ENCODE measurements at regions not wholly inside any gene's neighbourhood (a gene's known extent, or its start where the extent isn't known, plus 50 kb on each side); places are given as distances from the start of the nearest gene placed in this dataset.

DNA sequence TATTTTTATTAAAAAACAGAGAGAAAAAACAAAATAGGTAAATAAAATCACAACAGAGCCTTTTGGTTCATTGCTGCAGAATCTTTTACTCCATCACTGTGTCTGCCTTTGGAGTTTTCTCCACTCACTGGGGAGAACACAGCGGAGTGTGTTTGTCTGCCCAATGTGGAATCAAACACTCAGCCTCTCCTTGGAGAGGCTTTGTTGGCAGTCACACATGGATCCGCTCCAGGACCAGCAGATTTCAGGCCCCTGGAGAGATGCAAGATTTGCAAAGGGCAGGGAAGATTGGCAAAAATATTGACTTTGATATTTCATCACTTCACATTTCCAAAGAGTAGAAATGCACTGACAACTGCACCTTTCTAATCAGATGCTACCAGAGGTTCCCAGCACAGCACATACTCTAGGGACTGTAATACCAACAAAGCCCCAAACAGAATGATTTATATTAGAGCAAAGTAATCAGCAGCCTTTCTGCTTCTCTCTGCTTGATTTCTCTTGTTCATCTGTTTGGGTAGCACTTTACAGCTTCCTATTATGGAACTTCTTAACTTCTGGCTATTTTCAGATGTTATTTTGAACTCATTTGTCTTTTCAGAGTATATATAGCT lies 1898.8 kb upstream of the PIK3C3 start:
- no peak for FAIRE-seq
- no peak for DNase-seq (ENCODE audit: insufficient read length, low spot score)

DNA sequence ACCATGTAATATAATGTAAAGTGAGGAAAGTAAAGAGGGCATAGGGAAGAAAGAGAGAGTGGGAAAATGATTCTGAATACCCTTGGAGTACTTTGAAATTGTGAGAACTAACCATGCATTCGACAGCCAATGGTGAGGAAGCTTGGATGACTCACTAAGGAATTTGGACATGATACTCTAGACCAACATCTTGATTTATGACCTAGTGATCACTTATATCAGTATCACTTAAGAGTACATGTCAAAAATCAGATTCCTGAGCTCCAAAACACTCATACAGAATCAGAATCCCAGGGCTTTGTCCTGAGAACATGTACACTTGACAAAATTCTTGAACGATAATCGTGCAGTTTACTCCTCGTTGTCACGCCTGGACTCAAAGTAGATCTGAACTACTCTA lies 1899.8 kb upstream of the PIK3C3 start:
- FAIRE-seq, result no peak
- no peak for DNase-seq (ENCODE audit: insufficient read length, low spot score)

GRCh38 chr18:40049716-40050115 lies 1905.3 kb upstream of the PIK3C3 start:
- DNase-seq (ENCODE audit: insufficient read length, low spot score), result no peak
- no peak for FAIRE-seq

DNA sequence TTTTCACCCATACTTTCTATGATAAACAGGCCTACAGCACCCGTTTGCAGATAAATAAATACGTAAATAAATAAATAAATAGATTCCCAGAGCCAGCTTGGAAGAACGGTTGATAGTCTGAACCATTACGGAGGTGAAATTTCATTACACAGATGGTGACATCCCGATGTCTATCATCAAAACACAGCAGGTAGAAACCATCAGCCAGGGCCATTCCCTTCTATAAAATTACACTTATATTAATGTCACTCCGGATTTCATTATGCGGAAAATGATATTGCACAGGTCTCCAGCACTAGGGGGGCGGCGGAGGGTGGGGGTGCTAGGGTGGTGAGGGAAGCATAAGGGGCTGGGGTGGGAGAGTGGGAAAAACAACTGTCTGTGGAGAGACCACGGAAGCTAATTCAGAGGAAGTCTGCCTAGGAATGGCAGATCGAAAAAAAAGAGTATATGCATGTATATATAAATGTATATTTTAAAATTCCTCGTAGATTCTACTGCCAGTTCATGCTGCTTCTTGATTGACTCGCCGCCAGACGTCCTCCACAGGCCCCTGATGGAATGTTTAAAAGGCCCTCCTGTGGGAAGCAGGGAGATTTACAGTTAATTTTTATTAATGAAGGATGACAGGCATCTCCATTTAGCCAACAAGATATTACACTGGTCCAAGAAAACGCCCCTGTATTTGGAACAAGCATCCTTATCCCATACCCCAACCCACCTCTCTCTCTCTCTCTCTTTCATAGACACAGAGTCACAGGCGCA lies 1906.0 kb upstream of the PIK3C3 start:
- FAIRE-seq, result no peak
- DNase-seq (ENCODE audit: insufficient read length, low spot score), result no peak

- DNase-seq (ENCODE audit: insufficient read length, low spot score) (no peak), FAIRE-seq (no peak)
Measured at GRCh38 chr18:40048253-40048652, 1906.8 kb upstream of the PIK3C3 start.

DNA sequence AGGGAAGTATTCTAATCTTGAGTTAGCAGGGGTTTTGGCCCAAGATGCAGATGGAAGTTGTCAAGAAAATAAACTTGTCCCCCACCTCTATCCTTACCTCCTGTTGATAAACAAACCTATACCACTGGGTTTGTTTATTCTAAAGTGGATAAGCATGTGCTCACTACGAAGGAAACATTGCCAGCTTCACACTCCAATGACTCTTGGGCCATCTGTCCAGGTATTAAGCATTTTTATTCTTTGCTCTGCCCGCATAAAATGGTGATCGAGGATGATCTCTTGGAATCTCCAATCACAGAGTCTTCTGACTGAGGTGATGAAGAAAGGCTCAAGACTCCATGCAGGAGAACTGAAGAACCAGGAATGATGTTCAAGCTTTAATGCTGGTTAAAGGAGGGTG lies 1908.4 kb upstream of the PIK3C3 start:
- FAIRE-seq (no peak), DNase-seq (ENCODE audit: insufficient read length, low spot score) (no peak)

DNA sequence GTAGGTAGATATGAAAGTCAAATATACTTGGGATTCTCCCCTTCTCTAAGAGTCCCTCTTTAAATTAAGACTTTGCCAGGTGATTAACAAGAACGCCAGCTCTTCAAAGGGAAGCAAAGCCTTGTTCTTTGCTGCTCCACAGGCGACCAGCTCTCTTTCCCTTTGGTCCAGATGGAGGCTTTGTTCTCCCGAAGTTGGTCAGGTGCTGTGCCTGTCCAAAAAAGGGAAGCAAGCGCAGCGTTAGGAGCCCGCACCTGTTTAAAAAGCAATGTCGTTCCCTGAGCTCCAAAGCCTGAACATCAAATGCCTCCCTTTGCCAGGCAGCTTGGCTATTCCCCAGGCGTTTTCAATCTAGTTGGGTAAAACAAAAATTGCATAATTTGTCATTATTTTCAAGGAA lies 1913.1 kb upstream of the PIK3C3 start:
- no peak for DNase-seq (ENCODE audit: insufficient read length, low spot score)

GRCh38 chr18:40040574-40040973 lies 1914.5 kb upstream of the PIK3C3 start:
- DNase-seq (ENCODE audit: insufficient read length, low spot score), result no peak
- no peak for FAIRE-seq

More for the DNA sequence above, 1913.1 kb upstream of the PIK3C3 start:
- FAIRE-seq, result no peak

GRCh38 chr18:40037356-40037755 lies 1917.7 kb upstream of the PIK3C3 start:
- DNase-seq (ENCODE audit: insufficient read length, low spot score) (no peak), FAIRE-seq (no peak)

- DNase-seq (ENCODE audit: insufficient read length, low spot score), result no peak
Measured at GRCh38 chr18:40036861-40037260, 1918.2 kb upstream of the PIK3C3 start.

GRCh38 chr18:40035966-40036365 lies 1919.1 kb upstream of the PIK3C3 start:
- no peak for DNase-seq (ENCODE audit: insufficient read length, low spot score)
- no peak for FAIRE-seq

More at GRCh38 chr18:40036861-40037260, 1918.2 kb upstream of the PIK3C3 start:
- no peak for FAIRE-seq

GRCh38 chr18:40032076-40032475 lies 1923.0 kb upstream of the PIK3C3 start:
- DNase-seq (ENCODE audit: insufficient read length, low spot score) (no peak), FAIRE-seq (no peak)

- FAIRE-seq, result no peak
- DNase-seq (ENCODE audit: insufficient read length, low spot score), result no peak
Measured at GRCh38 chr18:40031435-40031834, 1923.6 kb upstream of the PIK3C3 start.

DNA sequence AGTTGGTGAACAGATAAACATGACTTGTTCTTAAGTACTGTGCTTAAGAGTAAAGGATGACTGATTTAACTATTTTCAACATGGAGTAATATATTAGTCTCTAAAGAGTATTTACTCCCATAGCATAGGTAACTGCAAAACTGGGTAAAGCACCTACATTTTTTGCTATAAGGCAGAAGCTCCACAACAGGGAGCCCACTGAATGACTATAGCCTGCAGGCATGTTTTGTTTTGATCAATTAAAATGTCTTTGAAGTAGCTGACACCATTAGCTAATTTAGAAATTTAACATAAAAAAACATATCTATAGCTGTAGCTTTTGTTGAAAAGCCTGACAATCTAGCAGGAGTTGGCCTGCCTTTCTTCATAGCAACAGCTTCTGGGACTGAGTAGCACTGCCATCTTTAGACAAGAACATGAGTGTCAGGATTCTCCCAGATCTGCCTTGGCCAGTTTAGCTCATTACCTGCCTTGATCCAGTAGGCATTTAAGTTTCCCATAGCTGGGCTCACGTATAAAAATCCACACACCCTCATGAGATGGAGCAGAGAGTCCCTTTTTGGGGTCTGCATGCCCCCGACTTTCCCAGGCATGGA lies 1935.1 kb upstream of the PIK3C3 start:
- DNase-seq (ENCODE audit: insufficient read length, low spot score), result no peak
- FAIRE-seq, result no peak

GRCh38 chr18:40018266-40018665 lies 1936.8 kb upstream of the PIK3C3 start:
- no peak for FAIRE-seq
- no peak for DNase-seq (ENCODE audit: insufficient read length, low spot score)

GRCh38 chr18:40017021-40017420 lies 1938.0 kb upstream of the PIK3C3 start:
- DNase-seq (ENCODE audit: insufficient read length, low spot score) (no peak), FAIRE-seq (no peak)

GRCh38 chr18:40016405-40016804 lies 1938.6 kb upstream of the PIK3C3 start:
- FAIRE-seq (no peak), DNase-seq (ENCODE audit: insufficient read length, low spot score) (no peak)

DNA sequence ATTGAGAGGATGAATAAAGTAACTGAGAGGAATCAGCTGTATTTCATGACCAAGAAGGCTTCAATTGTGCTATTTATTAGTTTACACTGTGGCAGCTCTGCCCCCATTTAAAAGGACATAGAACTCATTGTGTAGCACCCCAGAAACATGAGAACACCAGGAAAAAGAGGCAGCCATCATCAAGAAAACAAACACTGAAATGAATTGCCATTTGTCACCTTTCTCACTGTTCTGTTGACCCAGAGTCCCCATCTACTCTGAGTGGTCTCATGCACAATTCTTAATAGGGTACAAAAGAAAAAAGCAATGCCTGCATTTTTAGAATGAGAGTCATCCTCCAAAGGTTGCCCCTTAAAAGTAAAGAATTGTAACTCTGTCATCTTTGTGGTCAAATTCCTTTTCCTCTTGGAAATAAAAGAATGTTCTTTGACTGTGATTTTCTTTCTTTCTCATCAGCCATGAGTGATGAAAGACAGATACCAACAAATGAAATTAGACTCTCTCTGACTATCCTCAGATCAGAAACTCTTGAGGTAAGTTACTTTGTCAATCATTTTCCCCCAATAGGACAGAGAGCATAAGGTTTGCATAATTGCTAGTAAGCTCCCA lies 1941.9 kb upstream of the PIK3C3 start:
- no peak for FAIRE-seq
- DNase-seq (ENCODE audit: insufficient read length, low spot score), result no peak

GRCh38 chr18:40011201-40011600 lies 1943.8 kb upstream of the PIK3C3 start:
- DNase-seq (ENCODE audit: insufficient read length, low spot score) (no peak), FAIRE-seq (no peak)

DNA sequence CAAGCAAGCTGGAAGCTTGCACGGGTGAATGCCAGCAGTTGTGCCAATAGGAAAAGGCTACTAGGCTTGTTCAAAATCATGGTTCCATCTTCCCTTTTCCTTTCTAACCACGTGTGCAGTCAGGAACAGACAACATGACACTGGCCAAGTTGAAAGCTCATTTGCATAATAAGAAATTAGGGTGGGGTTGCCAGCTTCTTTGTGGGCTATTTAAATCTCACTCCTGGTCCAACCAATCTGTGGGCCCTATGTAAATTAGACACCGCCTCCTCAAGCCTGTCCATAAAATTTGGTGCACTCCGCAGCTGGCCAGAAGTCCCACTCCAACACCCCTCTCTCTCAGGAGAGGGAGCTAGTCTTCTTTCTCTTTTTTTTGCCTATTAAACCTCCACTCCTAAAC lies 1948.4 kb upstream of the PIK3C3 start:
- FAIRE-seq, result no peak

DNA sequence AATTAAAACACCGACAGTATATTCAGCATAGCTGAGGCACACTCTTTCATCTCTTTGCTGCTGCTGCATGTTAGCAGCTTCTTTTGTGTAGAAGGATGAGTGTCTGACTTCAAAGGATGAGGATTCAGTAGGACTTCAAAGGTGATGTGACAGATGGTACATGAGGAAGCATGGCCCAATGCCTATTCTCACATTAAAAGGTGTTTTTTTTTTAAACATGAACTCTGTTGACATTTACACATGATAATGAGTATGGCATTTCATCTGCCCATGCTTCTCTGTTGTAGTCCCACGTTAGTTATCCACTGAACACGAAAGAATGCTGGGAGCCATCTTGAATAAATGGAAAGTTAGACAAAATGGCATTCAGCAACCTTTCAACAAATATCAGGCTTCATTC lies 1950.8 kb upstream of the PIK3C3 start:
- DNase-seq (ENCODE audit: insufficient read length, low spot score) (no peak), FAIRE-seq (no peak)

More for the DNA sequence above, 1948.4 kb upstream of the PIK3C3 start:
- no peak for DNase-seq (ENCODE audit: insufficient read length, low spot score)

DNA sequence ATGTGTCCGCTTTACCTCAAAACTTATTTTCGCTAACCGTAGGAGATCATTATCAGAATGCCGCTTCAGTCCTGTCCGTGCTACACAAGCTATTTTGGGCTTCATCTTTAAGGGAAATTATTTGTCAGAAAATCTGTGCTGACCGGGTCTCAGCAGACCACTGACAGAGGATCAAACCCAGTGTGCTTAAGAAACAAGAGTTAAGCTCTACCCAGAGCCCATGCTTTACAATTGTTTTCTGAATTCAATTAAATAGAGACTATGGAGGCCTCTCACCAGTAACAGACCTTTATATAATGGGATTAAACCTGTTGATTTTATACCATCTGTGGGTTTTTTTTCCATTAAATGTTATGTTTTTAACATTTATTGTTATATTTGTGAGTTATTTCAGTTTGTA lies 1956.7 kb upstream of the PIK3C3 start:
- FAIRE-seq, result no peak
- DNase-seq (ENCODE audit: insufficient read length, low spot score), result no peak
